Chondrocyte (in vitro differentiated cells): ENCODE measurements at regions not wholly inside any gene's neighbourhood (a gene's known extent, or its start where the extent isn't known, plus 50 kb on each side); places are given as distances from the start of the nearest gene placed in this dataset.

Source experiments
- DNase-seq: peaks from one replicate; pipeline ENCODE4 v3.0.0; 2021; ENCODE audit warnings: mixed read lengths, low spot score
- H3K27ac Mint-ChIP-seq: one replicate; pipeline ENCODE4 v1.8.0; 2021; ENCODE audit warnings: mild to moderate bottlenecking, moderate library complexity, mixed read lengths; ENCODE audit not compliant: unreplicated experiment
- H3K27me3 Mint-ChIP-seq: 2 replicates; pipeline ENCODE4 v1.8.0; 2021; ENCODE audit warnings: low read depth, mixed read lengths
- H3K36me3 Mint-ChIP-seq: 2 replicates; pipeline ENCODE4 v1.8.0; 2021; ENCODE audit warnings: low read depth, mixed read lengths
- H3K4me1 Mint-ChIP-seq: 2 replicates; pipeline ENCODE4 v1.8.0; 2021; ENCODE audit warnings: low read depth, mild to moderate bottlenecking, mixed read lengths
- H3K4me3 Mint-ChIP-seq: one replicate; pipeline ENCODE4 v1.8.0; 2021; ENCODE audit warnings: mild to moderate bottlenecking, moderate library complexity, mixed read lengths; ENCODE audit not compliant: unreplicated experiment
- H3K9me3 Mint-ChIP-seq: 2 replicates; pipeline ENCODE4 v1.8.0; 2021; ENCODE audit warnings: low read depth, mixed read lengths
- TF ChIP-seq, protein P1 (sequence below): fragments of 200-600 bp; sonication (generic); IDR thresholded peaks from 2 replicates; pipeline ENCODE4 v1.5.0; 2021; ENCODE audit warnings: antibody characterized with exemption, mild to moderate bottlenecking, moderate library complexity

DNA sequence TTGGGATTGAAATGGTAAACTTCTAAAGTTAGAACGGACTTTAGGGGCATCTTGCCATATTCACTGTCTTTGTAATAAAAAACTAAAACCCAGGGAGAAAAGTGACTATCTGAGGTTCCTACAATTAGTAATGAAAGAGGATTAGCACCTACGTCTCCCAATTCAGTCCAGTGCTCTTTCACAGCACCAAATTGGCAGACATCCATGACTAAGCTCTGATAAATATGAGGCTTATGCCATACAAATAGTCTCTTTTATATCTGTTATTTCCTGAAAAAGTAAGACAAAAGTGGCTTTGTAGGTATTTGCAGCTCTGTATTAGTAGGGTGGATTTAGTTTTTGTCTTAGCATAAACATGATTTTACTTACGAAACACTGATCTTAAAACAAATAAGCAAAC is 315.0 kb upstream of the NRIP1 start:
- Mint-ChIP-seq H3K27me3 (no peaks in the 10 kb centered on the region), H3K36me3 (no peaks in the 10 kb centered on the region), H3K27ac (no peak overlapping the region), H3K4me1 (no peaks in the 10 kb centered on the region), H3K9me3 (peaks cover 7% of the 10 kb centered on the region), H3K4me3 (no peak overlapping the region)
- TF ChIP-seq, protein P1, sequence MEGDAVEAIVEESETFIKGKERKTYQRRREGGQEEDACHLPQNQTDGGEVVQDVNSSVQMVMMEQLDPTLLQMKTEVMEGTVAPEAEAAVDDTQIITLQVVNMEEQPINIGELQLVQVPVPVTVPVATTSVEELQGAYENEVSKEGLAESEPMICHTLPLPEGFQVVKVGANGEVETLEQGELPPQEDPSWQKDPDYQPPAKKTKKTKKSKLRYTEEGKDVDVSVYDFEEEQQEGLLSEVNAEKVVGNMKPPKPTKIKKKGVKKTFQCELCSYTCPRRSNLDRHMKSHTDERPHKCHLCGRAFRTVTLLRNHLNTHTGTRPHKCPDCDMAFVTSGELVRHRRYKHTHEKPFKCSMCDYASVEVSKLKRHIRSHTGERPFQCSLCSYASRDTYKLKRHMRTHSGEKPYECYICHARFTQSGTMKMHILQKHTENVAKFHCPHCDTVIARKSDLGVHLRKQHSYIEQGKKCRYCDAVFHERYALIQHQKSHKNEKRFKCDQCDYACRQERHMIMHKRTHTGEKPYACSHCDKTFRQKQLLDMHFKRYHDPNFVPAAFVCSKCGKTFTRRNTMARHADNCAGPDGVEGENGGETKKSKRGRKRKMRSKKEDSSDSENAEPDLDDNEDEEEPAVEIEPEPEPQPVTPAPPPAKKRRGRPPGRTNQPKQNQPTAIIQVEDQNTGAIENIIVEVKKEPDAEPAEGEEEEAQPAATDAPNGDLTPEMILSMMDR: no peak
- no peak for DNase-seq

- Mint-ChIP-seq H3K36me3 (no peaks in the 10 kb centered on the region), H3K4me3 (no peak overlapping the region), H3K27me3 (no peaks in the 10 kb centered on the region), H3K4me1 (no peaks in the 10 kb centered on the region), H3K9me3 (peaks cover 20% of the 10 kb centered on the region), H3K27ac (no peak overlapping the region)
- TF ChIP-seq, protein P1: no peak
- DNase-seq: no peak
These were observed 318.8 kb upstream of the NRIP1 start for GRCh38 chr21:15383588-15383987.

GRCh38 chr21:15390049-15390448 is 325.2 kb upstream of the NRIP1 start:
- peaks cover 2% of the 10 kb centered on the region for H3K27me3 Mint-ChIP-seq
- H3K36me3 Mint-ChIP-seq: no peaks in the 10 kb centered on the region
- H3K4me1 Mint-ChIP-seq: no peaks in the 10 kb centered on the region
- H3K9me3 Mint-ChIP-seq: peaks cover 20% of the 10 kb centered on the region
- H3K27ac Mint-ChIP-seq: no peak overlapping the region
- TF ChIP-seq, protein P1: no peak
- H3K4me3 Mint-ChIP-seq: no peak overlapping the region
- DNase-seq: no peak

- TF ChIP-seq, protein P1: no peak
- no peaks in the 10 kb centered on the region for H3K36me3 Mint-ChIP-seq
- H3K27me3 Mint-ChIP-seq: peaks cover 2% of the 10 kb centered on the region
- no peak overlapping the region for H3K27ac Mint-ChIP-seq
- H3K4me3 Mint-ChIP-seq: no peak overlapping the region
- no peaks in the 10 kb centered on the region for H3K4me1 Mint-ChIP-seq
- DNase-seq: no peak
- H3K9me3 Mint-ChIP-seq: no peaks in the 10 kb centered on the region
These were observed 332.5 kb upstream of the NRIP1 start for GRCh38 chr21:15397258-15397657.

DNA sequence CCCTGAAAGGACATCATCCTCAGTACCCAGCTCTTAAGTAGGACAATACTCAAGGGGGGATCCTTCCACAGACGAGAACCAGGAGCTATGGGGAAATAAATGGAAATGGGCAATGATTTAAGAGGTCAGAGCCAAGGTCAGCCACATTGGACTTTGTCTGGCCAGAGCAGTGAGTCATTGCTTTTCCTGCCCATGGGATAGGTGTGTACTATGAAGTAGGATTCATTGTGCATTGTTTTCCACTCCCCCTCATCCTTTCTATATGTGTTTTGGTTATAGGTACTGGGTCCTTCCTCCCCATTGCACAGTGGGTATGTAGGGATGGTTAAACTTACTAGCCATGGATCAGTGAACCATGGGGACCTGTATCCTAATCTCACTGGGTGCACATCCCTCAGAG is 328.9 kb upstream of the USP25 start:
- H3K27me3 Mint-ChIP-seq: no peaks in the 10 kb centered on the region
- DNase-seq: no peak
- peaks cover 6% of the 10 kb centered on the region for H3K9me3 Mint-ChIP-seq
- no peaks in the 10 kb centered on the region for H3K4me1 Mint-ChIP-seq
- H3K27ac Mint-ChIP-seq: no peak overlapping the region
- H3K36me3 Mint-ChIP-seq: peaks cover 2% of the 10 kb centered on the region
- no peak overlapping the region for H3K4me3 Mint-ChIP-seq
- TF ChIP-seq, protein P1: no peak
